IgD-negative memory B cell (primary cell): ENCODE measurements at regions not wholly inside any gene's neighbourhood (a gene's known extent, or its start where the extent isn't known, plus 50 kb on each side); places are given as distances from the start of the nearest gene placed in this dataset.

ENCODE experiments used
- H3K27ac Mint-ChIP-seq, 3 donors: one replicate each; pipeline ENCODE4 v1.8.0; 2020 to 2022; ENCODE audit warnings: mild to moderate bottlenecking in 3 of 3, mixed read lengths in 3 of 3, moderate library complexity in 1 of 3
- H3K27me3 Mint-ChIP-seq: one replicate; pipeline ENCODE4 v1.8.0; 2021; ENCODE audit warnings: mixed read lengths
- H3K36me3 Mint-ChIP-seq: one replicate; pipeline ENCODE4 v1.8.0; 2020; ENCODE audit warnings: mild to moderate bottlenecking, mixed read lengths
- H3K4me1 Mint-ChIP-seq, 3 donors: one replicate each; pipeline ENCODE4 v1.8.0; 2020 to 2022; ENCODE audit warnings: mixed read lengths in 3 of 3, mild to moderate bottlenecking in 1 of 3
- H3K4me3 Mint-ChIP-seq, 4 donors: one replicate each; pipeline ENCODE4 v1.8.0; 2020 to 2022; ENCODE audit warnings: mild to moderate bottlenecking in 4 of 4, mixed read lengths in 4 of 4, moderate library complexity in 3 of 4
- H3K9me3 Mint-ChIP-seq, 3 donors: one replicate each; pipeline ENCODE4 v1.8.0; 2020 to 2021; ENCODE audit warnings: mixed read lengths in 3 of 3, mild to moderate bottlenecking in 1 of 3

DNA sequence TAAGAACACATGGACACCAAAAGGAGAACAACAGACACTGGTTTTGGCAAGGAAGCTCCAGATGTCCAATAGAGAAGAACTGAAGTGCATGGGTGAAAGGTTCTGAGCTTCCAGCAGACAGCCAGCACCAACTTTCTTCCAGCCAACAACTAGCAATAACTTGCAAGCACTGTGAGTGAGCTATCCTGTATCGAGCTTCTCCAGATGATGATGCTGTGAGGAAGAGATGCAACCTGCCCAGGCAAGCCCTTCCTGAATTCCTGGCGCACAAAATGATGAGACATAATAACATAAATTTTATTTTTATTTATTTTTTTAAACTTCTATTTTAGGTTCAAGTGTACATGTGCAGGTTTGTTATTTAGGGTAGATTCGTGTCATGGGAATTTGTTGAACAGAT is 692.1 kb downstream of the DNAJB9 start:
- peaks cover 0 to 12% (median 3%) of the 10 kb centered on the region in 3 donors for H3K9me3 Mint-ChIP-seq
- no peaks in the 10 kb centered on the region for H3K27me3 Mint-ChIP-seq
- no peaks in the 10 kb centered on the region for H3K36me3 Mint-ChIP-seq
- no peak overlapping the region for H3K27ac Mint-ChIP-seq
- H3K4me3 Mint-ChIP-seq: no peak overlapping the region
- H3K4me1 Mint-ChIP-seq: no peaks in the 10 kb centered on the region

DNA sequence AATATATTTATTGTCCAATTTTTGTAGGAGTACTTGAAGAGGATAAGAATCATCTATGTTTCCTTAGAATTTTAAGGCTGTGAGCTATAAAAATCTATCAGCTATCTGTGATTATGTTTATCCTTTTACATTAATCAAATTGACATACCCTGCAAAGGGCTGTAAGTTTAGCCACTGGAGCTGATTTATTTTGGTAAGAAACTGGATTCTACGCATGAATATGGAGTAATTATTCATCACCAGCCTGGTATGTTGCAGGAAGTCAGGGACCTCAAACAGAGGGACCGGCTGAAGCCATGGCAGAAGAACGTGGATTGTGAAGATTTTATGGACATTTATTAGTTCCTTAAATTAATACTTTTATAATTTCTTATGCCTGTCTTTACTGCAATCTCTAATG is 696.9 kb downstream of the DNAJB9 start:
- H3K9me3 Mint-ChIP-seq: peaks cover 0 to 14% (median 9%) of the 10 kb centered on the region in 3 donors
- no peak overlapping the region for H3K4me3 Mint-ChIP-seq
- H3K36me3 Mint-ChIP-seq: no peaks in the 10 kb centered on the region
- H3K27me3 Mint-ChIP-seq: no peaks in the 10 kb centered on the region
- H3K27ac Mint-ChIP-seq: no peak overlapping the region
- no peaks in the 10 kb centered on the region for H3K4me1 Mint-ChIP-seq

DNA sequence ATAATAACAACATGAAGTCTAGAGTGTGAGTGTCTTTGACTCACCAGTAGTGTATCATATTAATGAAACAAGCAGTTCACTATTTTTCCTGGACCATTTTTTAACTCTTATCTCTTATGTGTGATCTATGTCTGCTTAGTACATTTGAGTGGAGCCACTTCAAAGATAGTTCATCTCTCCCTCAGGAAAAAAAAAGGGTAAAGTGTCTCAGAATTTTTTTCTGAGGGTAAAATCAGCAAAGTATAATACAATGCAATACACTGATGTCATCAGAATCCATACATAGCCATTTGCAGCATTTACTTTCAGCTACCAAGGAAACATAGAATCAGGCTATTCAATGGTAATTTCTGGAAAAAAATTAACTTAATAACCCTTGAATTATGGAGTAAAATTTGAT is 706.7 kb downstream of the DNAJB9 start:
- Mint-ChIP-seq H3K4me3 (no peak overlapping the region), H3K27me3 (no peaks in the 10 kb centered on the region), H3K9me3 (peaks cover 0 to 2% (median 0%) of the 10 kb centered on the region in 3 donors), H3K36me3 (no peaks in the 10 kb centered on the region), H3K4me1 (no peaks in the 10 kb centered on the region), H3K27ac (no peak overlapping the region)

DNA sequence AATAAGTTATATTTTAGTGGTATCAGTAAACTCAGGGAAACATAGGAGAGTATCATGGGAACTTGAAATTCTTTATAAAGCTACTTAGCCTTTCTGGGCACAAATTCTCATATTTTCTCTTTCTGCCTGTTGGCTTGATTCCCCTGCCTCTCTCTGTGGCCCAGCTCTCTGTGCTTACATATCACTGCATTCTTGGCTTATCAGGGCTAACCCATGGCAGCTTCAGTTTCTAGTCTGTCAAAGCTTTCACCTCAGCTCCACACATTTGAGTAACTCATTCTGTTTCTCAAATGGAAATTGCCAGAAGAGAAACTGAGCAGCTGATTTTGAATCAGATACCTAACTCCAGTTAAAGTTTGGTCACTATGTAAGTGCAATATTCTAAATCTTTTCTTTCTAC is 713.1 kb downstream of the DNAJB9 start:
- no peaks in the 10 kb centered on the region for H3K4me1 Mint-ChIP-seq
- H3K27me3 Mint-ChIP-seq: peaks cover 1% of the 10 kb centered on the region
- no peak overlapping the region for H3K27ac Mint-ChIP-seq
- no peaks in the 10 kb centered on the region for H3K36me3 Mint-ChIP-seq
- peaks cover 4 to 15% (median 8%) of the 10 kb centered on the region in 3 donors for H3K9me3 Mint-ChIP-seq
- H3K4me3 Mint-ChIP-seq: no peak overlapping the region

DNA sequence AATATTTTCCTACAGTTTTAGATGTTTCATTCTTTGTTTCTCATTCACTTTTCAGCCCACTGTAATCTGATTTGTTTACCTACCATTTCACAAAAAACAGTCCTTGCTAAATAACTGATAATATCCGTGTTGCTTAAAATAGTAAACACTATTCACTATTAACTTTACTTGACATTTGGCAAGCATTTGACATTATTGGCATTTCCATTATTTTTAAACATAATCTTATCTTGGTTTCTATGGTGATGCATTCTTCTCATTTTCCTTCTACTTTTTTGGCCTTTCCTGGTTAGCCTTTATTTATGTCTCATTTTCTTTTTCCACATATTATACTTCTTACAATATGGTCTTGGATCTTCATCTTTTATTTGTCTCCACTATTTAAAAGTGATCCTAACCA is 715.3 kb downstream of the DNAJB9 start:
- Mint-ChIP-seq H3K9me3 (peaks cover 4 to 15% (median 8%) of the 10 kb centered on the region in 3 donors), H3K27me3 (peaks cover 1% of the 10 kb centered on the region), H3K36me3 (no peaks in the 10 kb centered on the region), H3K4me1 (no peaks in the 10 kb centered on the region), H3K4me3 (no peak overlapping the region), H3K27ac (no peak overlapping the region)

DNA sequence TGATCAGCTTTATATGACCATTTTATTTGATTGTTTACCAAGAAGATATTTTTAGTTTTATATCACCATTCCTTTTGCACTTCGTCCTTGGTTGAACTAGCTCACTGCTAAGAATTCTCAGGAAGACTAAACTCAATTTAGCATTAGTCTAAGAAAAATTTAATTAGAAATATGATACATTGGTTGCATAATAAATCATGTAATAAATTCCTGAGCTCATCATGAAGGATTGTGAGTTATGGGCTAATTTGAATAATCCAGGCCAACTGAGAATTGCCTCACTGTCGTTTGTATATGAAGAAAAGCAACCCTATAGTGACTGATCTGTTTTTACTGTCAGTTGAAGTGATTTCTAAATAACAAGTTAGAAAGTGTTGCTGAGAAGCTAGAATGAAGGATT is 725.5 kb downstream of the DNAJB9 start:
- Mint-ChIP-seq H3K4me1 (no peaks in the 10 kb centered on the region), H3K27me3 (peaks cover 2% of the 10 kb centered on the region), H3K36me3 (no peaks in the 10 kb centered on the region), H3K27ac (no peak overlapping the region), H3K9me3 (peaks cover 0 to 3% (median 0%) of the 10 kb centered on the region in 3 donors), H3K4me3 (no peak overlapping the region)

DNA sequence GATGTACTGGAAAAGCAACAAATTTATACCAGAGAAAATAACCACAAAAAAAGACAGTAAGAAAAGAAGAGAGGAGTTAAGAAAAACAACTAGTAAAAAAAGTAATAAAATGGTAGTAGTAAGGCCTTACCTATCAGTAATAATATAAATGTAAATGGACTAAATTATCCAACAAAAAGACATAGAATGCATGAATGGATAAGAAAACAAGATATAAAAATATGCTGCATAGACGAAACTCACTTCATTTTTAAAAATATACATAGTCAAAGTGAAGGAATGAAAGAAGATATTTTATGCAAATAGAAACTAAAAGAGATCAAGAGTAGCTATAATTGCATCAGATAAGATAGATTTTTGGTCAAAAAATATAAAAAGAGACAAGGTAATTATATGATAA is 739.1 kb downstream of the DNAJB9 start:
- Mint-ChIP-seq H3K4me1 (no peaks in the 10 kb centered on the region), H3K4me3 (no peak overlapping the region), H3K27ac (no peak overlapping the region), H3K36me3 (no peaks in the 10 kb centered on the region), H3K27me3 (no peaks in the 10 kb centered on the region), H3K9me3 (peaks cover 0 to 10% (median 4%) of the 10 kb centered on the region in 3 donors)

DNA sequence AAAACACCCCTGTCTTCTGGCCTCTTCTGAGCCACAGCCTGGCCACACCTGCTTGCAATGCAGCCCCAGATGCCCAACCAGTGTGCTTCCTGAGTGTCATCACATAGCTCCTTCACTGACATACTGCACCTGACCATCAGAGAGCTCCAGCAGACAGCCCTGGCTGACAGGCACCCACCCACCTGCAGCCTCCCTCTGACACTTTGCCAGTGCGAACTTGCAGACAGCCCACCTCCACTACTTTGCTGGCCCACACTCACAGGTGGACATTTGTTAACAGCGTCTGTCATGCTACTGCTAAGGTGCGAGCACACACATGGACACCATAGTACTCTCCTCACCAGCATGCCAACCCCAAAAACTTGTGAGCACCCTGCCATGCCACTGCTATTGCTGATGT is 740.1 kb downstream of the DNAJB9 start:
- no peak overlapping the region for H3K4me3 Mint-ChIP-seq
- H3K27ac Mint-ChIP-seq: no peak overlapping the region
- H3K4me1 Mint-ChIP-seq: no peaks in the 10 kb centered on the region
- H3K9me3 Mint-ChIP-seq: peaks cover 0 to 10% (median 4%) of the 10 kb centered on the region in 3 donors
- H3K36me3 Mint-ChIP-seq: no peaks in the 10 kb centered on the region
- no peaks in the 10 kb centered on the region for H3K27me3 Mint-ChIP-seq

DNA sequence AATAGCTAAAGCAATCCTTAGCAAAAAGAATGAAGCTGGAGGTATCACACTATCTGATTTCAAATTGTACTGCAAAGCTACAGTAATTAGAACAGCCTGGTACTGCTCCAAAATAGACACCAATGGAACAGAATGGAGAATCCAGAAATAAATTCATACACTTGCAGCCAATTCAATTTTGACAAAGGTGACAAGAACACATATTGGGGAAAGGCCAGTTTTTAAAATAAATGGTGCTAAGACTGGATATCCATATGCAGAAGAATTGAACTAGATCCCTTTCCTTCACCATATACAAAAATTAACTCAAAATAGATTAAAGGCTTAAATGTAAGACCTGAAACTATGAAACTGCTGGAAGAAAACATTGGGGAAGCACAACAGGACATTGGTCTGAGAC is 748.5 kb downstream of the DNAJB9 start:
- H3K4me3 Mint-ChIP-seq: no peak overlapping the region
- H3K4me1 Mint-ChIP-seq: no peaks in the 10 kb centered on the region
- peaks cover 2 to 4% (median 2%) of the 10 kb centered on the region in 3 donors for H3K9me3 Mint-ChIP-seq
- H3K36me3 Mint-ChIP-seq: no peaks in the 10 kb centered on the region
- H3K27ac Mint-ChIP-seq: no peak overlapping the region
- no peaks in the 10 kb centered on the region for H3K27me3 Mint-ChIP-seq

DNA sequence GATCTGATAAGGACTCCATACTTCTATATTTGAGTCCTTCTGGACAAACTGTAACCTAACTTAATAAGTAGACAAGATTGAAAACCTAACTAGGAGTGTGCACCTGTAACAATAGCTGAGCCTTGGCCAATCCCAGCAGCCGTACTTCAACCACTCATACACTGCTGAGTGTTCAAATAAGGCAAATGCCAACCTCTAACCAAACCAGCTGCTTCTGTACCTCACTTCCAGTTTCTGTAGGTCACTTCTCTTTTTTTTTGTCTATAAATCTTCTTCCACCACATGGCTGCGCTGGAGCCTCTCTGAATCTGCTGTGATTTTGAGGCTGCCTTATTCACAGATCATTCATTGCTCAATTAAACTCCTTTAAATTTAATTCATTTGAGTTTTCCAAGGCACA is 753.2 kb downstream of the DNAJB9 start:
- Mint-ChIP-seq H3K27ac (no peak overlapping the region), H3K4me3 (no peak overlapping the region), H3K4me1 (no peaks in the 10 kb centered on the region), H3K36me3 (no peaks in the 10 kb centered on the region), H3K9me3 (peaks cover 0 to 2% (median 0%) of the 10 kb centered on the region in 3 donors), H3K27me3 (no peaks in the 10 kb centered on the region)

DNA sequence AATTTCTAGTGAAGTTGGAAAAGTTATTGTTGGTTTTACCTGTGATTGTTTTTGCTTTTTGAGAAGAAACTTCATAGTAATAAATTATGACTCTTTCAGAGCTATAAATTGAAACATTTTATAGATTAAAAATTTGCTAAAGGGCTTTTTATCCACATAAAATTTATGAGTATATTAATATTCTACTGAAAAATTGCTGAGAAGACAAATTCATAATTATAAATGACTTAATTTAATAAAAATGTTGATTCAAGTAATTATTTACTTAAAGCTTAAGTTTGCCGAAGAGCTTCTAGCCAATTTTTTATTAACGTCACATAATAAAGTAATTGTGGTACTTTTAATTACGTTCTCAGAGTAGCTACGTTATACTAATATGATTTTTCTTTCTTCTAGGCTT is 761.7 kb downstream of the DNAJB9 start:
- Mint-ChIP-seq H3K4me1 (no peaks in the 10 kb centered on the region), H3K27me3 (no peaks in the 10 kb centered on the region), H3K36me3 (no peaks in the 10 kb centered on the region), H3K4me3 (no peak overlapping the region), H3K9me3 (peaks cover 1 to 8% (median 3%) of the 10 kb centered on the region in 3 donors), H3K27ac (no peak overlapping the region)

DNA sequence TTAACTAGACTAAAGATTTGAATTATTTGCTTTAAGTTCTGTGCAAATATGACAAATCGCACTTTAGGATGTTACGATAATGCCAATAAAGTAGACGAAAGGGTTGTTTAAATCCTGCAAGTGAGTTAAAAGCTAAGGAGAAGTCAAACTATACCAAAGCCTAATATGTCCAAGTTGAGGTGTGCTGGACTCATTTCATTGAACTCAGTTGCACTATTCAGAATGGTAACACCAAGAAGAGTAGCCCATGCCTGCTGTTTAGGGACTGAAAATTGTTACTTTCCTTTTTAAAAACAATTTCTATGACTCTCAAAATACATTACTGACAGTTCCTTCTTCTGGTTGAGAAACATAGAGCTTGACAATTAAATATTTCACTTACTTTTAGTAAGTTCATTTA is 766.3 kb downstream of the DNAJB9 start:
- peaks cover 0 to 2% (median 1%) of the 10 kb centered on the region in 3 donors for H3K9me3 Mint-ChIP-seq
- H3K27ac Mint-ChIP-seq: no peak overlapping the region

DNA sequence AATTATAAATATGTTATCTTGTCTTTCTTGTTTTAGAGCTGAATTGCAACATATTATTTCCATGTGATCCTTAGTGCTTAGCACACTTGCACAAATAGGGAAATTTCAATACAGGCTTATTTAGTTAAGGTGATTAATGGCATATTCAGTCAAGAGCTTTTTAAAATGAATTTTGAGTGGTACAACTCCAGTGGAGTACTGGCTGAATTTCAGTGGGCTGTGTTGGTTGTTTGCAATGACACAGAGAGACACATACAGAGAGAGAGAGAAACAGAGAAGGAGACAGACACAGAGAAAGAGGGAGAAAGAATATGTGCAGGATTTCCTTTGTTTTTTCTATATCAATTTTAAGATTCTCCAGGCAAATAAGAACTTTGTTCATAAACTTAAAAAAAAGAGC is 766.9 kb downstream of the DNAJB9 start:
- Mint-ChIP-seq H3K36me3 (no peaks in the 10 kb centered on the region), H3K4me1 (no peaks in the 10 kb centered on the region), H3K27ac (no peak overlapping the region), H3K4me3 (no peak overlapping the region), H3K27me3 (no peaks in the 10 kb centered on the region), H3K9me3 (peaks cover 0 to 2% (median 1%) of the 10 kb centered on the region in 3 donors)

More for the DNA sequence above, 766.3 kb downstream of the DNAJB9 start:
- no peaks in the 10 kb centered on the region for H3K36me3 Mint-ChIP-seq
- no peaks in the 10 kb centered on the region for H3K4me1 Mint-ChIP-seq
- H3K27me3 Mint-ChIP-seq: no peaks in the 10 kb centered on the region
- H3K4me3 Mint-ChIP-seq: no peak overlapping the region

DNA sequence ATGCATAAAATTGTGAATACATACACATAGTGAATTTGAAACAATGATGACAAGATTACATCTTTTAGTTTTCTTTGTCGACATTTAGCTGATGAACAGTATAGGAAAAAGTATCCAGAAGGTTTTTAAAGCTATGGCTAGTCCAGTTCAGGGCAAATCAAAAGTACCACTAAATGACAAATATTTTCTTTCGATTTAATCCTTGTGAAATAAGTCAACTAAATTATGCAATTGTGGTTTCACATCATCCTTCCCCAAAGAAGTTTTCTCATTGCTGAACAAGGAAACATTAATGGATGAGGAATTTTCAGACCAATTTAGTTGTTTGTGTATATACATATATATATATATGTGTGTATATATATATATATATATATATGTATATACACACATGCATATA is 774.0 kb downstream of the DNAJB9 start:
- no peaks in the 10 kb centered on the region for H3K4me1 Mint-ChIP-seq
- peaks cover 0 to 2% (median 0%) of the 10 kb centered on the region in 3 donors for H3K9me3 Mint-ChIP-seq
- no peak overlapping the region for H3K27ac Mint-ChIP-seq
- no peaks in the 10 kb centered on the region for H3K36me3 Mint-ChIP-seq
- no peak overlapping the region for H3K4me3 Mint-ChIP-seq
- no peaks in the 10 kb centered on the region for H3K27me3 Mint-ChIP-seq

DNA sequence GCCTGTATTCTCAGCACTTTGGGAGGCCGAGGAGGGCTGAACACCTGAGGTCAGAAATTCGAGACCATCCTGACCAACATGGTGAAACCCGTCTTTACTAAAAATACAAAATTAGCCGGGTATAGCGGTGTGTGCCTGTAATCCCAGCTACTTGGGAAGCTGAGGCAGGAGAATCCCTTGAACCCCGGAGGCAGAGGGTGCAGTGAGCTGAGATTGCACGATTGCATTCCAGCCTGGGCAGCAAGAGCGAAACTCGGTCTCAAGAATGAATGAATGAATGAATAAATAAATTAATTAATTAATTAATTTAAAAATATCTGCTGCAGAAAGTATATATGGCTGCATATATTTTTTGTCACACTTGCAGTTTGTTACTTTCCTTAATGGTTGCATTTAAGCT is 781.8 kb downstream of the DNAJB9 start:
- H3K36me3 Mint-ChIP-seq: peaks cover 2% of the 10 kb centered on the region
- no peaks in the 10 kb centered on the region for H3K27me3 Mint-ChIP-seq
- no peak overlapping the region for H3K27ac Mint-ChIP-seq
- no peak overlapping the region for H3K4me3 Mint-ChIP-seq
- no peaks in the 10 kb centered on the region for H3K4me1 Mint-ChIP-seq
- peaks cover 0 to 2% (median 0%) of the 10 kb centered on the region in 3 donors for H3K9me3 Mint-ChIP-seq

DNA sequence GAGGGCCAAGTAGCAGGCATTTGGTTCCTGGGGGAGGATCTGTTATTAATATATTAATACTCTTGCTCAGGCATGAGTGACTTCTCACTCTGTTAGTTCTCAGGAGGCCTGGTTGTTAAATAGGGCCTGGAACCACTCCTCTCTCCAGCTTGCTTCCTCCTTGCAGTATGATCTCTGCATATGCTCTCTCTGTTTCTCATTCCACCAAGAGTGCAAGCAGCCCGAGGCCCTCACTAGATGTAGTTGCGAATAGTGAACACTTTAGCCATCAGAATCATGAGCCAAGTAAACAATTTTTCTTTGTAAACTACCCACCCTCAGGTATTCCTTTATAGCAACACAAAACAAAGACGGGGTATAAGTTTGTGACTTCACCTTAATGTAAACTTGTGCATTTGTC is 784.3 kb downstream of the DNAJB9 start:
- Mint-ChIP-seq H3K36me3 (peaks cover 2% of the 10 kb centered on the region), H3K27me3 (no peaks in the 10 kb centered on the region), H3K27ac (no peak overlapping the region), H3K4me1 (no peaks in the 10 kb centered on the region), H3K9me3 (peaks cover 0 to 2% (median 0%) of the 10 kb centered on the region in 3 donors), H3K4me3 (no peak overlapping the region)

DNA sequence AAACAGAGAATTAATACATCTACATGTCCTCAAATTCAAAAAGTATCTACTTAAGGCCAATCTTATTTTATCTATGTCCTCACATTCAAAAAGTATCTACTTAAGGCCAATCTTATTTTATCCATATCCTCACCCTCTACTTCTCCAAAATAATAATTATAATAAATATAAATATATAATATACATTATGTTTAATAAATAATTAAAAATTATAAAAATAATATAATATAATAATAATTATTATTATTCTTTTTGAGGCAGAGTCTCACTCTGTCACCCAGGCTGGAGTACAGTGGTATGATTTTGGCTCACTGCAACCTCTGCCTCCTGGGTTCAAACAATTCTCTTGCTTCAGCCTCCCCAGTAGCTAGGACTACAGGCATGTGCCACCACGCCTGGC is 784.9 kb downstream of the DNAJB9 start:
- Mint-ChIP-seq H3K4me1 (no peaks in the 10 kb centered on the region), H3K27me3 (no peaks in the 10 kb centered on the region), H3K36me3 (peaks cover 2% of the 10 kb centered on the region), H3K9me3 (peaks cover 0 to 3% (median 1%) of the 10 kb centered on the region in 3 donors), H3K4me3 (no peak overlapping the region), H3K27ac (no peak overlapping the region)
